Caco-2 (cell line): ENCODE measurements at regions not wholly inside any gene's neighbourhood (a gene's known extent, or its start where the extent isn't known, plus 50 kb on each side); places are given as distances from the start of the nearest gene placed in this dataset.

ENCODE experiments used
- BruUV-seq: library from RNA; stranded (reverse); fragments of 400-500 nt; replicated peaks from 2 replicates; lab custom pipeline; 2021; lab: Mats Ljungman, UMichigan
- CTCF ChIA-PET: fragments of 300-600 bp; sonication (Branson Sonifier 250); formaldehyde crosslinking; loops from one replicate; lab custom pipeline; 2022; ENCODE audit warnings: antibody characterized with exemption; lab: Charles Lee
- POLR2A ChIA-PET: fragments of 300-600 bp; sonication (Branson Sonifier 250); formaldehyde crosslinking; loops from one replicate; lab custom pipeline; 2022; ENCODE audit warnings: antibody characterized with exemption; lab: Charles Lee
- DNase-seq, 2 experiments: peaks; one replicate each; pipeline versions ENCODE4 v3.0.0 to v3.0.0-alpha.2; 2020 to 2022
- H3K27me3 ChIP-seq: replicated peaks from 2 replicates; pipeline ENCODE4 v1.6.0; 2011; ENCODE audit warnings: low read length; ENCODE audit not compliant: control insufficient read depth, insufficient read depth
- H3K36me3 ChIP-seq: 2 replicates; pipeline ENCODE4 v1.5.1; 2011; ENCODE audit warnings: low read length; ENCODE audit not compliant: control insufficient read depth, insufficient read depth
- H3K4me1 ChIP-seq: fragments of 250-450 bp; sonication (Bioruptor Pico); 2 replicates; pipeline ENCODE4 v1.5.1; 2020; ENCODE audit warnings: mild to moderate bottlenecking
- H3K4me3 ChIP-seq: 2 replicates; pipeline ENCODE4 v1.5.1; 2011; ENCODE audit warnings: low read depth, mild to moderate bottlenecking, control low read depth, low read length
- H3K9me3 ChIP-seq: fragments of 250-450 bp; sonication (Bioruptor Pico); 2 replicates; pipeline ENCODE4 v1.5.1; 2020; ENCODE audit warnings: mild to moderate bottlenecking, moderate library complexity
- H3K27ac Mint-ChIP-seq: one replicate; pipeline ENCODE4 v1.8.0; 2022; ENCODE audit warnings: mixed read lengths; ENCODE audit not compliant: unreplicated experiment
- H3K27me3 Mint-ChIP-seq: one replicate; pipeline ENCODE4 v1.8.0; 2022; ENCODE audit warnings: mixed read lengths; ENCODE audit not compliant: insufficient read depth, unreplicated experiment
- H3K36me3 Mint-ChIP-seq: one replicate; pipeline ENCODE4 v1.8.0; 2022; ENCODE audit warnings: mild to moderate bottlenecking, mixed read lengths; ENCODE audit not compliant: insufficient read depth, unreplicated experiment
- H3K4me1 Mint-ChIP-seq: one replicate; pipeline ENCODE4 v1.8.0; 2022; ENCODE audit warnings: low read depth, mixed read lengths; ENCODE audit not compliant: unreplicated experiment
- H3K4me3 Mint-ChIP-seq: one replicate; pipeline ENCODE4 v1.8.0; 2022; ENCODE audit warnings: mild to moderate bottlenecking, moderate library complexity, mixed read lengths; ENCODE audit not compliant: unreplicated experiment
- H3K9me3 Mint-ChIP-seq: one replicate; pipeline ENCODE4 v1.8.0; 2022; ENCODE audit warnings: mixed read lengths; ENCODE audit not compliant: unreplicated experiment
- intact Hi-C: fragments of 100-400 bp; cut with micrococcal nuclease; formaldehyde crosslinking; loops from one replicate; pipeline ENCODE4 v1.10.0; 2022; ENCODE audit not compliant: unreplicated experiment
- TF ChIP-seq, protein P1 (sequence below), 2 experiments: fragments of 200-600 bp in 1 of 2; IDR thresholded peaks; 1 replicate in 1 of 2; 2 replicates in 1 of 2; pipeline versions ENCODE4 v1.5.1 to v1.8.0; 2011 to 2022; ENCODE audit warnings: antibody characterized with exemption in 1 of 2, control low read depth in 1 of 2, inconsistent platforms in 1 of 2, low read depth in 1 of 2, low read length in 1 of 2, mild to moderate bottlenecking in 1 of 2, moderate library complexity in 1 of 2; ENCODE audit not compliant: insufficient read depth in 1 of 2, severe bottlenecking in 1 of 2, unreplicated experiment in 1 of 2

GRCh38 chr6:104630955-104631354 lies 228.8 kb downstream of the HACE1 start:
- ChIA-PET POLR2A (no interaction called here), CTCF (no interaction called here)
- intact Hi-C loops: no loop called here
- TF ChIP-seq, protein P1, sequence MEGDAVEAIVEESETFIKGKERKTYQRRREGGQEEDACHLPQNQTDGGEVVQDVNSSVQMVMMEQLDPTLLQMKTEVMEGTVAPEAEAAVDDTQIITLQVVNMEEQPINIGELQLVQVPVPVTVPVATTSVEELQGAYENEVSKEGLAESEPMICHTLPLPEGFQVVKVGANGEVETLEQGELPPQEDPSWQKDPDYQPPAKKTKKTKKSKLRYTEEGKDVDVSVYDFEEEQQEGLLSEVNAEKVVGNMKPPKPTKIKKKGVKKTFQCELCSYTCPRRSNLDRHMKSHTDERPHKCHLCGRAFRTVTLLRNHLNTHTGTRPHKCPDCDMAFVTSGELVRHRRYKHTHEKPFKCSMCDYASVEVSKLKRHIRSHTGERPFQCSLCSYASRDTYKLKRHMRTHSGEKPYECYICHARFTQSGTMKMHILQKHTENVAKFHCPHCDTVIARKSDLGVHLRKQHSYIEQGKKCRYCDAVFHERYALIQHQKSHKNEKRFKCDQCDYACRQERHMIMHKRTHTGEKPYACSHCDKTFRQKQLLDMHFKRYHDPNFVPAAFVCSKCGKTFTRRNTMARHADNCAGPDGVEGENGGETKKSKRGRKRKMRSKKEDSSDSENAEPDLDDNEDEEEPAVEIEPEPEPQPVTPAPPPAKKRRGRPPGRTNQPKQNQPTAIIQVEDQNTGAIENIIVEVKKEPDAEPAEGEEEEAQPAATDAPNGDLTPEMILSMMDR (IDR thresholded peaks at IDR 0.05; ENCODE audit: insufficient read depth in 1 of 2, low read depth in 1 of 2, low read length in 1 of 2, severe bottlenecking in 1 of 2, unreplicated experiment in 1 of 2): no peak
- Mint-ChIP-seq H3K27me3 (no peaks in the 10 kb centered on the region), H3K4me3 (no peak overlapping the region), H3K4me1 (peaks cover 9% of the 10 kb centered on the region), H3K9me3 (no peaks in the 10 kb centered on the region), H3K36me3 (no peaks in the 10 kb centered on the region), H3K27ac (no peak overlapping the region)
- Histone ChIP-seq H3K4me3 (no peak overlapping the region), H3K4me1 (peaks cover 6% of the 10 kb centered on the region; the same call in 1 of the 2 replicates), H3K9me3 (no peaks in the 10 kb centered on the region), H3K36me3 (no peaks in the 10 kb centered on the region), H3K27me3 (no peaks in the 10 kb centered on the region)
- no TSS peak for BruUV-seq
- no peak for DNase-seq

GRCh38 chr6:104630522-104630921 lies 229.2 kb downstream of the HACE1 start:
- TF ChIP-seq, protein P1 (IDR thresholded peaks at IDR 0.05; ENCODE audit: insufficient read depth in 1 of 2, low read depth in 1 of 2, low read length in 1 of 2, severe bottlenecking in 1 of 2, unreplicated experiment in 1 of 2): no peak
- no TSS peak for BruUV-seq
- H3K9me3 ChIP-seq: no peaks in the 10 kb centered on the region
- peaks cover 9% of the 10 kb centered on the region for H3K4me1 Mint-ChIP-seq
- peaks cover 6% of the 10 kb centered on the region; the same call in 1 of the 2 replicates for H3K4me1 ChIP-seq
- intact Hi-C loops: no loop called here
- no peak for DNase-seq
- ChIA-PET CTCF (no interaction called here), POLR2A (no interaction called here)
- no peak overlapping the region for H3K4me3 ChIP-seq
- H3K36me3 ChIP-seq: no peaks in the 10 kb centered on the region
- H3K9me3 Mint-ChIP-seq: no peaks in the 10 kb centered on the region
- H3K27ac Mint-ChIP-seq: no peak overlapping the region
- no peaks in the 10 kb centered on the region for H3K27me3 Mint-ChIP-seq
- H3K36me3 Mint-ChIP-seq: no peaks in the 10 kb centered on the region
- H3K27me3 ChIP-seq: no peaks in the 10 kb centered on the region
- H3K4me3 Mint-ChIP-seq: no peak overlapping the region

DNA sequence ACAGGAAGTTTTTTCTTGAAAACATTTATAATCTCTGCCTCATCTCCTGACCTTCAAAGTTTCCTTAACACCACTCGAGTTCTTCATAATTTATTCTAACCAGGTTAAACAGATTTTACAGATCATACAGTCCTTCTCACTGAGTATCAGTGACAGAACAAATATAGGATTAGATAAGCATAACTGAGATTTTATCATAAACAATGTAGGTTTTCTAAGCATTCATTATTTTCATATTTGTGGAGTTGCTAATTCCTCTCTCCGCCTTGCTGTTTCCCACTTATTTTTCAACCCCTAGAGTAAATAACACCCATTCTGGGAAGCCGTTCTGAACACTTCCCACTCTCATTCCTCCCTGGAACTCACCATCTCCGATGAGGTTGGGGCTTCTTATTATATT lies 229.9 kb downstream of the HACE1 start:
- H3K9me3 Mint-ChIP-seq: no peaks in the 10 kb centered on the region
- intact Hi-C loops: no loop called here
- no peaks in the 10 kb centered on the region for H3K27me3 ChIP-seq
- TF ChIP-seq, protein P1 (IDR thresholded peaks at IDR 0.05; ENCODE audit: insufficient read depth in 1 of 2, low read depth in 1 of 2, low read length in 1 of 2, severe bottlenecking in 1 of 2, unreplicated experiment in 1 of 2): no peak
- peaks cover 9% of the 10 kb centered on the region for H3K4me1 Mint-ChIP-seq
- no peaks in the 10 kb centered on the region for H3K9me3 ChIP-seq
- ChIA-PET CTCF (no interaction called here), POLR2A (no interaction called here)
- no peak for DNase-seq
- H3K36me3 Mint-ChIP-seq: no peaks in the 10 kb centered on the region
- H3K4me3 Mint-ChIP-seq: no peak overlapping the region
- peaks cover 6% of the 10 kb centered on the region; the same call in 1 of the 2 replicates for H3K4me1 ChIP-seq
- H3K27me3 Mint-ChIP-seq: no peaks in the 10 kb centered on the region
- no peak overlapping the region for H3K4me3 ChIP-seq
- no peaks in the 10 kb centered on the region for H3K36me3 ChIP-seq
- BruUV-seq: no TSS peak
- H3K27ac Mint-ChIP-seq: no peak overlapping the region
